ENCODE measurements at regions not wholly inside any gene's neighbourhood (a gene's known extent, or its start where the extent isn't known, plus 50 kb on each side); places are given as distances from the start of the nearest gene placed in this dataset.
"Not testable (repeated sequence)": the region's sequence is repeated elsewhere in the genome, so short reads cannot be mapped to it uniquely, and the experiment has no call there.

GRCh38 chr16:60641067-60641665 lies 1395.1 kb downstream of the CDH8 start:
- Histone ChIP-seq H3K9me3 (ENCODE audit: insufficient read depth, low read depth) (no peaks in the 10 kb centered on the region), H4K20me1 (ENCODE audit: insufficient read depth) (no peaks in the 10 kb centered on the region), H3K27ac (no peak overlapping the region), H3K4me3 (no peak overlapping the region), H3K9me2 (ENCODE audit: insufficient read depth) (no peaks in the 10 kb centered on the region), H3K79me2 (ENCODE audit: low read depth) (no peaks in the 10 kb centered on the region), H2AFZ (no peak overlapping the region), H3K4me1 (replicated peaks; ENCODE audit: insufficient read depth) (no peaks in the 10 kb centered on the region), H3K27me3 (ENCODE audit: insufficient read depth, low read depth) (no peaks in the 10 kb centered on the region), H3K36me3 (ENCODE audit: low read depth) (no peaks in the 10 kb centered on the region), H3K4me2 (no peak overlapping the region), H3F3A (ENCODE audit: insufficient read depth, low read depth) (no peaks in the 10 kb centered on the region)
- DNase-seq: no peak
- intact Hi-C loops (cut with micrococcal nuclease; ENCODE audit: unreplicated experiment): no loop called here
- ChIA-PET CTCF (no interaction called here), POLR2A (ENCODE audit: unreplicated experiment) (no interaction called here)
- no TSS peak for BruUV-seq (replicated peaks)
- TF ChIP-seq EZH2 (IDR thresholded peaks at IDR 0.05; ENCODE audit: low read depth) (no peak), CTCF (conservative IDR thresholded peaks at IDR 0.05) (no peak)

DNA sequence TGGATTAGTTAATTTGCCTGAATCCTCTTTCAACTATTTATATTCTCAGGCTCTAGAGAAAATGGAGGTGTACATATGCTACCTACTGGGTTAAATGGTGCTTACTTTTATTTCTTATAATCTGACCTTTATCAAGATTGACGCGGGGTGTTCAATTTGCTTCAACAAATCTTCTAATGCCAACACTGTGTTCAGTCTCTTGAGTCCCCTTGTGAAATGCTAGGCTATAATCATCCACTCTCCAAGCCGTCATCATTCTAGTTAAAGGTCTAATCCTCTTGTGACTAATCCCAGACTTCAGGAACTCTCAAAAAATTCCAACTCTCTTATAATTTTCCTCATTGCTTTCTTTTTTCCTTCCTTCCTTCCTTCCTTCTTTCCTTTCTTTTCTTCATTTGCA lies 1396.2 kb downstream of the CDH8 start:
- no peaks in the 10 kb centered on the region for H3K9me3 ChIP-seq (ENCODE audit: insufficient read depth, low read depth)

GRCh38 chr16:60636636-60637035 lies 1399.6 kb downstream of the CDH8 start:
- H3K9me2 ChIP-seq (ENCODE audit: insufficient read depth); H3K27ac ChIP-seq; CTCF ChIA-PET; H3K79me2 ChIP-seq (ENCODE audit: low read depth); intact Hi-C loops (cut with micrococcal nuclease; ENCODE audit: unreplicated experiment); POLR2A ChIA-PET (ENCODE audit: unreplicated experiment); DNase-seq; H3K27me3 ChIP-seq (ENCODE audit: insufficient read depth, low read depth); H3K36me3 ChIP-seq (ENCODE audit: low read depth); H4K20me1 ChIP-seq (ENCODE audit: insufficient read depth); H3K4me3 ChIP-seq; H3K4me2 ChIP-seq; H3F3A ChIP-seq (ENCODE audit: insufficient read depth, low read depth); BruUV-seq (replicated peaks); H3K4me1 ChIP-seq (replicated peaks; ENCODE audit: insufficient read depth); H3K9me3 ChIP-seq (ENCODE audit: insufficient read depth, low read depth); H2AFZ ChIP-seq: not testable (repeated sequence)

More for the DNA sequence above, 1396.2 kb downstream of the CDH8 start:
- TF ChIP-seq CTCF (conservative IDR thresholded peaks at IDR 0.05): no peak
- no peak for TF ChIP-seq EZH2 (IDR thresholded peaks at IDR 0.05; ENCODE audit: low read depth)
- H3K4me3 ChIP-seq: no peak overlapping the region
- H3K79me2 ChIP-seq (ENCODE audit: low read depth): no peaks in the 10 kb centered on the region
- no peaks in the 10 kb centered on the region for H3K4me1 ChIP-seq (replicated peaks; ENCODE audit: insufficient read depth)
- no peak overlapping the region for H3K4me2 ChIP-seq
- no peaks in the 10 kb centered on the region for H3K9me2 ChIP-seq (ENCODE audit: insufficient read depth)
- no peaks in the 10 kb centered on the region for H3K36me3 ChIP-seq (ENCODE audit: low read depth)
- H4K20me1 ChIP-seq (ENCODE audit: insufficient read depth): no peaks in the 10 kb centered on the region
- no peak for DNase-seq
- H2AFZ ChIP-seq: no peak overlapping the region
- ChIA-PET CTCF (no interaction called here), POLR2A (ENCODE audit: unreplicated experiment) (no interaction called here)
- H3K27ac ChIP-seq: no peak overlapping the region
- H3K27me3 ChIP-seq (ENCODE audit: insufficient read depth, low read depth): no peaks in the 10 kb centered on the region
- intact Hi-C loops (cut with micrococcal nuclease; ENCODE audit: unreplicated experiment): no loop called here
- no TSS peak for BruUV-seq (replicated peaks)
- H3F3A ChIP-seq (ENCODE audit: insufficient read depth, low read depth): no peaks in the 10 kb centered on the region

- Histone ChIP-seq H3K4me1 (replicated peaks; ENCODE audit: insufficient read depth) (no peaks in the 10 kb centered on the region), H3K9me3 (ENCODE audit: insufficient read depth, low read depth) (no peaks in the 10 kb centered on the region), H3F3A (ENCODE audit: insufficient read depth, low read depth) (no peaks in the 10 kb centered on the region), H3K4me3 (no peak overlapping the region), H2AFZ (no peak overlapping the region), H3K27me3 (ENCODE audit: insufficient read depth, low read depth) (no peaks in the 10 kb centered on the region), H3K79me2 (ENCODE audit: low read depth) (no peaks in the 10 kb centered on the region), H4K20me1 (ENCODE audit: insufficient read depth) (no peaks in the 10 kb centered on the region), H3K9me2 (ENCODE audit: insufficient read depth) (no peaks in the 10 kb centered on the region), H3K4me2 (no peak overlapping the region), H3K27ac (no peak overlapping the region), H3K36me3 (ENCODE audit: low read depth) (no peaks in the 10 kb centered on the region)
- no TSS peak for BruUV-seq (replicated peaks)
- TF ChIP-seq CTCF (conservative IDR thresholded peaks at IDR 0.05) (no peak), EZH2 (IDR thresholded peaks at IDR 0.05; ENCODE audit: low read depth) (no peak)
- POLR2A ChIA-PET (ENCODE audit: unreplicated experiment): no interaction called here
- intact Hi-C loops (cut with micrococcal nuclease; ENCODE audit: unreplicated experiment): no loop called here
- CTCF ChIA-PET: no interaction called here
- DNase-seq: peak; percentile 3 to 37
Observed at GRCh38 chr16:60636117-60636516, 1400.1 kb downstream of the CDH8 start.

All from PC-9 (cell line).